ENCODE measurements at regions not wholly inside any gene's neighbourhood (a gene's known extent, or its start where the extent isn't known, plus 50 kb on each side); places are given as distances from the start of the nearest gene placed in this dataset.

GRCh38 chr2:154587739-154588138 is 110.8 kb upstream of the KCNJ3 start:
- H3K27ac ChIP-seq (replicated peaks in 1 of 4) = no peak overlapping the region
- WGBS = 54% methylated on average over 1 of the region's 1 CpG

DNA sequence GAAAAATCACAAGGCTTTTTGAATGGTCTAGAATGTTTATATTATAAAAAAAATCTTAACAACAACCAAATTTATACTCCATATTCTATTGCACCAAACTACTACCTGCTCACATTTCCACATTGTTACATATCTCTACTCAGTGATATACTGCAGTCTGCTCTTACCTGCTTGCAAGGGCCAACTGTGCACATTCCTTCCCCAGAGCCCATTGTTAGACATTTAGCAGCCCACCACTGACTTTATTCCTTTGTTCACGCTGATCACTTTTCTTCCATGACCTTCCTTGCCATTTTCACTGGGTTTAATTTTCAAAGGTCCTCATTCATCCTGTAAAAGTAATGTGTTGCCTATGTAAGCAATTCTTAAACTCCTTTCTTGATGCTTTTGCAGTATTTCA is 109.7 kb upstream of the KCNJ3 start:
- TF ChIP-seq, protein P1, sequence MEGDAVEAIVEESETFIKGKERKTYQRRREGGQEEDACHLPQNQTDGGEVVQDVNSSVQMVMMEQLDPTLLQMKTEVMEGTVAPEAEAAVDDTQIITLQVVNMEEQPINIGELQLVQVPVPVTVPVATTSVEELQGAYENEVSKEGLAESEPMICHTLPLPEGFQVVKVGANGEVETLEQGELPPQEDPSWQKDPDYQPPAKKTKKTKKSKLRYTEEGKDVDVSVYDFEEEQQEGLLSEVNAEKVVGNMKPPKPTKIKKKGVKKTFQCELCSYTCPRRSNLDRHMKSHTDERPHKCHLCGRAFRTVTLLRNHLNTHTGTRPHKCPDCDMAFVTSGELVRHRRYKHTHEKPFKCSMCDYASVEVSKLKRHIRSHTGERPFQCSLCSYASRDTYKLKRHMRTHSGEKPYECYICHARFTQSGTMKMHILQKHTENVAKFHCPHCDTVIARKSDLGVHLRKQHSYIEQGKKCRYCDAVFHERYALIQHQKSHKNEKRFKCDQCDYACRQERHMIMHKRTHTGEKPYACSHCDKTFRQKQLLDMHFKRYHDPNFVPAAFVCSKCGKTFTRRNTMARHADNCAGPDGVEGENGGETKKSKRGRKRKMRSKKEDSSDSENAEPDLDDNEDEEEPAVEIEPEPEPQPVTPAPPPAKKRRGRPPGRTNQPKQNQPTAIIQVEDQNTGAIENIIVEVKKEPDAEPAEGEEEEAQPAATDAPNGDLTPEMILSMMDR (IDR thresholded peaks at IDR 0.05) = no peak
- TF ChIP-seq EP300 (IDR thresholded peaks at IDR 0.05) (no peak), POLR2A (IDR thresholded peaks at IDR 0.05; ENCODE audit: low read depth) (no peak), POLR2AphosphoS5 (IDR thresholded peaks at IDR 0.05) (no peak)
- no peak overlapping the region for H3K4me3 ChIP-seq
- H3K9me3 ChIP-seq = no peaks in the 10 kb centered on the region
- intact Hi-C loops (cut with DNase I) = no loop called here
- no peak for DNase-seq (ENCODE audit: extremely low spot score)
- no peak overlapping the region for H3K27ac ChIP-seq (replicated peaks in 1 of 4)
- 73% methylated on average over 1 of the region's 1 CpG for WGBS
- peaks cover 0 to 7% (median 2%) of the 10 kb centered on the region in 4 donors for H3K4me1 ChIP-seq
- no peaks in the 10 kb centered on the region for H3K36me3 ChIP-seq
- H3K27me3 ChIP-seq = no peaks in the 10 kb centered on the region

More at GRCh38 chr2:154587739-154588138, 110.8 kb upstream of the KCNJ3 start:
- intact Hi-C loops (cut with DNase I) = no loop called here
- no peak overlapping the region for H3K4me3 ChIP-seq
- no peaks in the 10 kb centered on the region for H3K27me3 ChIP-seq
- DNase-seq (ENCODE audit: extremely low spot score) = no peak
- H3K4me1 ChIP-seq = peaks cover 0 to 7% (median 2%) of the 10 kb centered on the region in 4 donors
- no peak for TF ChIP-seq POLR2AphosphoS5 (IDR thresholded peaks at IDR 0.05)
- no peak for TF ChIP-seq POLR2A (IDR thresholded peaks at IDR 0.05; ENCODE audit: low read depth)
- no peak for TF ChIP-seq EP300 (IDR thresholded peaks at IDR 0.05)
- TF ChIP-seq, protein P1 (IDR thresholded peaks at IDR 0.05) = no peak
- no peaks in the 10 kb centered on the region for H3K36me3 ChIP-seq
- H3K9me3 ChIP-seq = no peaks in the 10 kb centered on the region

- DNase-seq (ENCODE audit: extremely low spot score) = no peak
- Histone ChIP-seq H3K4me1 (peaks cover 0 to 7% (median 2%) of the 10 kb centered on the region in 4 donors), H3K27me3 (no peaks in the 10 kb centered on the region), H3K4me3 (no peak overlapping the region), H3K9me3 (no peaks in the 10 kb centered on the region), H3K36me3 (no peaks in the 10 kb centered on the region), H3K27ac (replicated peaks in 1 of 4) (no peak overlapping the region)
- TF ChIP-seq, protein P1 (IDR thresholded peaks at IDR 0.05) = no peak
- no peak for TF ChIP-seq EP300 (IDR thresholded peaks at IDR 0.05)
- no peak for TF ChIP-seq POLR2AphosphoS5 (IDR thresholded peaks at IDR 0.05)
- TF ChIP-seq POLR2A (IDR thresholded peaks at IDR 0.05; ENCODE audit: low read depth) = no peak
- intact Hi-C loops (cut with DNase I) = no loop called here
Observed at GRCh38 chr2:154589514-154589913, 109.0 kb upstream of the KCNJ3 start.

DNA sequence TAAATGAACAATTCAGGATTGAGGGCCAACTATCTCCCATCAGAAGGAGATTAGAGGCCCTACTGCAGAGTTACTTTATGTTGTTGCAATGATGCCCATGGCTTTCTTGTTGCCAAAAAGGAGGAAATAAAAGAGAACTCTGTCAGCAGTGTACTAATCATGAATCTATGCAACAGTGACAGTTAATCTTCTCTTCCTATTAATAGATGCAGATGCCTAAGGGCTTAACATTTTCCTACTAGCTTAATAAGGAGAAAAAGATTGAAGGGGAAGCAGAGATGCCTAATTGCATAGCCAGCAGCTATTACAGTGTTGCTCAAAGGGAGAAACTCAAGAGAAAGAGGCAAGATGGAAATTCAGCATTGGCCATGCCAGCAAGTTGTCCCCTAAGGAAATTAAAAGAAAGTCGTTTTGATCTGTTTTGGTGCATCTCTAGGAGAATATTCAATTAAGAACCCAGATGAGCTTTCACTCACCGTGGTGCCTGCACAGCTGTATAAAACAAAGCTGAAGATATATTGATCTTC is 107.1 kb upstream of the KCNJ3 start:
- Histone ChIP-seq H3K4me1 (peaks cover 0 to 7% (median 2%) of the 10 kb centered on the region in 4 donors), H3K4me3 (no peak overlapping the region), H3K27ac (replicated peaks in 1 of 4) (no peak overlapping the region), H3K27me3 (no peaks in the 10 kb centered on the region), H3K36me3 (no peaks in the 10 kb centered on the region), H3K9me3 (no peaks in the 10 kb centered on the region)
- no peak for DNase-seq (ENCODE audit: extremely low spot score)
- TF ChIP-seq POLR2AphosphoS5 (IDR thresholded peaks at IDR 0.05) = no peak
- TF ChIP-seq POLR2A (IDR thresholded peaks at IDR 0.05; ENCODE audit: low read depth) = no peak
- TF ChIP-seq, protein P1 (IDR thresholded peaks at IDR 0.05) = no peak
- no peak for TF ChIP-seq EP300 (IDR thresholded peaks at IDR 0.05)
- intact Hi-C loops (cut with DNase I) = no loop called here
- 66% methylated on average over 2 of the region's 2 CpGs for WGBS

DNA sequence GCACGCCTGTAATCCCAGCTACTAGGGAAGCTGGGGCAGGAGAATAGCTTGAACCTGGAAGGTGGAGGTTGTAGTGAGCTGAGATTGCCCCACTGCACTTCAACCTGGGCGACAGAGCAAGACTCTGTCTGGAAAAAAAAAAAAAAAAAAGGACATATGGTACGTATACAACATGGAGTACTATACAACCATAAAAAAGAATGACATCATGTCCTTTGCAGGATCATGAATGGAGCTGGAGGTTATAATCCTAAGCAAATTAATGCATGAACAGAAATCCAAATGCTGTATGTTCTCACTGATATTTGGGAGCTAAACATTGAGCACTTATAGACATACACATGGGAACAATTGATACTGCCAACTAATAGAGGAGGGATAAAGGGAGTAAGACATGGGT is 99.3 kb upstream of the KCNJ3 start:
- Histone ChIP-seq H3K4me3 (no peak overlapping the region), H3K27ac (replicated peaks in 1 of 4) (no peak overlapping the region), H3K27me3 (no peaks in the 10 kb centered on the region), H3K36me3 (no peaks in the 10 kb centered on the region), H3K4me1 (no peaks in the 10 kb centered on the region), H3K9me3 (no peaks in the 10 kb centered on the region)
- intact Hi-C loops (cut with DNase I) = no loop called here
- no peak for TF ChIP-seq POLR2A (IDR thresholded peaks at IDR 0.05; ENCODE audit: low read depth)
- TF ChIP-seq, protein P1 (IDR thresholded peaks at IDR 0.05) = no peak
- no peak for TF ChIP-seq POLR2AphosphoS5 (IDR thresholded peaks at IDR 0.05)
- no peak for TF ChIP-seq EP300 (IDR thresholded peaks at IDR 0.05)
- WGBS = 92% methylated on average over 3 of the region's 3 CpGs
- no peak for DNase-seq (ENCODE audit: extremely low spot score)

Data from esophagus muscularis mucosa (tissue), 4 donors.